Transverse colon (tissue), 4 donors: ENCODE measurements at regions not wholly inside any gene's neighbourhood (a gene's known extent, or its start where the extent isn't known, plus 50 kb on each side); places are given as distances from the start of the nearest gene placed in this dataset.
"Not testable (repeated sequence)": the region's sequence is repeated elsewhere in the genome, so short reads cannot be mapped to it uniquely, and the experiment has no call there.

Experiments used
- DNase-seq: peaks from one replicate; pipeline ENCODE4 v3.0.0-alpha.2; 2019
- H3K27ac ChIP-seq, 4 donors: fragments of 200-600 bp; sonication (generic); 2 replicates each; pipeline ENCODE4 v1.5.1; 2016 to 2018; ENCODE audit warnings: inconsistent platforms in 4 of 4
- H3K27me3 ChIP-seq: fragments of 200-600 bp; sonication (generic); 2 replicates; pipeline ENCODE4 v1.5.1; 2017; ENCODE audit warnings: inconsistent platforms
- H3K36me3 ChIP-seq, 4 donors: fragments of 200-600 bp; sonication (generic); 2 replicates each; pipeline ENCODE4 v1.5.1; 2017 to 2019; ENCODE audit warnings: inconsistent platforms in 4 of 4
- H3K4me1 ChIP-seq, 4 donors: fragments of 200-600 bp; sonication (generic); 2 replicates each; pipeline ENCODE4 v1.5.1; 2017 to 2020; ENCODE audit warnings: inconsistent platforms in 4 of 4
- H3K4me3 ChIP-seq, 4 donors: fragments of 200-600 bp; sonication (generic); 1 replicate in 1 of 4; 2 replicates in 3 of 4; pipeline versions ENCODE4 v1.5.1 to v1.6.1; 2017 to 2019; ENCODE audit warnings: inconsistent platforms in 4 of 4
- H3K9me3 ChIP-seq, 2 donors: fragments of 200-600 bp; sonication (generic); 2 replicates each; pipeline ENCODE4 v1.5.1; 2017 to 2019; ENCODE audit warnings: inconsistent platforms in 2 of 2
- EP300 ChIP-seq: sonication (generic); formaldehyde crosslinking; IDR thresholded peaks from one replicate; pipeline ENCODE4 v1.6.1; 2017; ENCODE audit warnings: antibody characterized with exemption, low read depth
- POLR2A ChIP-seq: fragments of 450-650 bp; IDR thresholded peaks from one replicate; pipeline ENCODE4 v1.6.1; 2016; ENCODE audit warnings: antibody characterized with exemption, mild to moderate bottlenecking, moderate library complexity
- POLR2AphosphoS5 ChIP-seq, 3 donors: sonication (generic); formaldehyde crosslinking; IDR thresholded peaks; one replicate each; pipeline ENCODE4 v1.6.1; 2016; ENCODE audit warnings: antibody characterized with exemption in 3 of 3
- WGBS, 2 donors: methylation state at CpG; one replicate each; pipeline ENCODE4 v1.1.5; 2018; ENCODE audit warnings: low coverage in 1 of 2; 5-methylcytosine and 5-hydroxymethylcytosine counted together
- in situ Hi-C, 4 donors: fragments of 200-750 bp; cut with MboI; loops; one replicate each; pipeline versions ENCODE4 v1.15.0 to v1.15.1; 2017; ENCODE audit warnings: low sequenced_read_pairs in 3 of 4, low pct_ligation_motif_present in 1 of 4, low pct_unique_long_range_greater_than_20kb in 1 of 4
- intact Hi-C: fragments of 100-400 bp; cut with DNase I; formaldehyde crosslinking; loops from one replicate; pipeline ENCODE4 v1.15.1; 2023; ENCODE audit warnings: low total_unique reads
- TF ChIP-seq, protein P1 (sequence below), 5 experiments: fragments of 200-600 bp in 3 of 5; fragments of 450-650 bp in 2 of 5; sonication (generic) in 3 of 5; IDR thresholded peaks; 1 replicate in 2 of 5; 2 replicates in 3 of 5; pipeline ENCODE4 v1.5.1; 2016 to 2017; ENCODE audit warnings: antibody characterized with exemption in 5 of 5, inconsistent platforms in 3 of 5, mild to moderate bottlenecking in 2 of 5, moderate library complexity in 1 of 5

GRCh38 chr7:54944179-54944578 is 74.6 kb upstream of the EGFR start:
- TF ChIP-seq POLR2A = no peak
- TF ChIP-seq, protein P1, sequence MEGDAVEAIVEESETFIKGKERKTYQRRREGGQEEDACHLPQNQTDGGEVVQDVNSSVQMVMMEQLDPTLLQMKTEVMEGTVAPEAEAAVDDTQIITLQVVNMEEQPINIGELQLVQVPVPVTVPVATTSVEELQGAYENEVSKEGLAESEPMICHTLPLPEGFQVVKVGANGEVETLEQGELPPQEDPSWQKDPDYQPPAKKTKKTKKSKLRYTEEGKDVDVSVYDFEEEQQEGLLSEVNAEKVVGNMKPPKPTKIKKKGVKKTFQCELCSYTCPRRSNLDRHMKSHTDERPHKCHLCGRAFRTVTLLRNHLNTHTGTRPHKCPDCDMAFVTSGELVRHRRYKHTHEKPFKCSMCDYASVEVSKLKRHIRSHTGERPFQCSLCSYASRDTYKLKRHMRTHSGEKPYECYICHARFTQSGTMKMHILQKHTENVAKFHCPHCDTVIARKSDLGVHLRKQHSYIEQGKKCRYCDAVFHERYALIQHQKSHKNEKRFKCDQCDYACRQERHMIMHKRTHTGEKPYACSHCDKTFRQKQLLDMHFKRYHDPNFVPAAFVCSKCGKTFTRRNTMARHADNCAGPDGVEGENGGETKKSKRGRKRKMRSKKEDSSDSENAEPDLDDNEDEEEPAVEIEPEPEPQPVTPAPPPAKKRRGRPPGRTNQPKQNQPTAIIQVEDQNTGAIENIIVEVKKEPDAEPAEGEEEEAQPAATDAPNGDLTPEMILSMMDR (IDR thresholded peaks at IDR 0.05) = no peak
- no peak for TF ChIP-seq EP300
- no peak for TF ChIP-seq POLR2AphosphoS5 (IDR thresholded peaks at IDR 0.05)
- DNase-seq = no peak
- in situ Hi-C loops = no loop called here

GRCh38 chr7:54946271-54946670 is 72.5 kb upstream of the EGFR start:
- no peak for DNase-seq
- Histone ChIP-seq H3K27me3 (no peaks in the 10 kb centered on the region), H3K4me3 (no peak overlapping the region), H3K9me3 (no peaks in the 10 kb centered on the region), H3K27ac (no peak overlapping the region), H3K4me1 (peaks cover 0 to 4% (median 0%) of the 10 kb centered on the region in 4 donors), H3K36me3 (no peaks in the 10 kb centered on the region)
- intact Hi-C loops (no loop called here), in situ Hi-C loops (no loop called here)
- 9 to 73% methylated on average over 1 to 2 of the region's 2 CpGs for WGBS, 2 donors
- no peak for TF ChIP-seq EP300
- TF ChIP-seq, protein P1 (IDR thresholded peaks at IDR 0.05) = no peak
- no peak for TF ChIP-seq POLR2A
- TF ChIP-seq POLR2AphosphoS5 (IDR thresholded peaks at IDR 0.05) = no peak

More at GRCh38 chr7:54944179-54944578, 74.6 kb upstream of the EGFR start:
- intact Hi-C loops = no loop called here
- no peaks in the 10 kb centered on the region for H3K27me3 ChIP-seq
- peaks cover 0 to 4% (median 0%) of the 10 kb centered on the region in 4 donors for H3K4me1 ChIP-seq
- WGBS, 2 donors = 48 to 70% methylated on average over 3 of the region's 3 CpGs
- H3K9me3 ChIP-seq = no peaks in the 10 kb centered on the region
- H3K27ac ChIP-seq = no peak overlapping the region
- no peaks in the 10 kb centered on the region for H3K36me3 ChIP-seq
- no peak overlapping the region for H3K4me3 ChIP-seq

DNA sequence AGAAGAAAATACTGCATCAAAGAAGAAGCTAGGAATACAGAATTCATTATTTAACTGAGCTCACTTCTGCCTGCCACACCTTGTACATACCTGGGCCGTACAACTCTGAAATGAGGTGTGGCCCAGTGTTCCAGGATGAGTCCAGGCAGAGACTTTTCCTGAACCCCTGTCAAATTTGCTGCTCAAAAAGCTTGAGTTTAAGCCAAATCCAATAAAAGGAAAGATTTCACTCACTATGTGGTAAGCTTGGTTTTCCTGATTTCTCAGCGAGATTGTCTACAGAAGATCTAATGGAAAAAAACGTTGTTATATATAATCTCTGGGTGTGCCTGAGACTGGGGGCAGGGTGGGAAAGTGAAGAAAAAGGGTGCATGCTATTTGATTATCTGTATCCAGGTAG is 72.1 kb upstream of the EGFR start:
- WGBS, 2 donors = 30 to 41% methylated on average over 3 of the region's 3 CpGs

GRCh38 chr7:54947266-54947665 is 71.6 kb upstream of the EGFR start:
- intact Hi-C loops = no loop called here
- H3K4me1 ChIP-seq = peaks cover 0 to 4% (median 0%) of the 10 kb centered on the region in 4 donors
- WGBS, 2 donors = 87 to 89% methylated on average over 3 to 4 of the region's 4 CpGs
- TF ChIP-seq POLR2A (no peak), POLR2AphosphoS5 (IDR thresholded peaks at IDR 0.05) (no peak), EP300 (no peak)
- TF ChIP-seq, protein P1 (IDR thresholded peaks at IDR 0.05) = no peak
- no peaks in the 10 kb centered on the region for H3K27me3 ChIP-seq
- H3K4me3 ChIP-seq = no peak overlapping the region
- H3K27ac ChIP-seq = no peak overlapping the region
- no peaks in the 10 kb centered on the region for H3K36me3 ChIP-seq
- no peaks in the 10 kb centered on the region for H3K9me3 ChIP-seq
- DNase-seq = no peak
- in situ Hi-C loops = no loop called here

More for the DNA sequence above, 72.1 kb upstream of the EGFR start:
- peaks cover 0 to 4% (median 0%) of the 10 kb centered on the region in 4 donors for H3K4me1 ChIP-seq
- intact Hi-C loops = no loop called here
- no peaks in the 10 kb centered on the region for H3K9me3 ChIP-seq
- H3K36me3 ChIP-seq = no peaks in the 10 kb centered on the region
- in situ Hi-C loops = no loop called here
- H3K27ac ChIP-seq = no peak overlapping the region
- H3K27me3 ChIP-seq = no peaks in the 10 kb centered on the region
- DNase-seq = no peak
- TF ChIP-seq POLR2AphosphoS5 (IDR thresholded peaks at IDR 0.05) = no peak
- H3K4me3 ChIP-seq = no peak overlapping the region

- H3K9me3 ChIP-seq, in situ Hi-C loops, H3K4me3 ChIP-seq, H3K36me3 ChIP-seq, DNase-seq, H3K4me1 ChIP-seq, H3K27ac ChIP-seq, intact Hi-C loops, H3K27me3 ChIP-seq: not testable (repeated sequence)
- 100% methylated on average over 1 of the region's 1 CpG; no CpG with 5 or more reads in 1 of the 2 donors for WGBS, 2 donors
These were observed 69.3 kb upstream of the EGFR start for GRCh38 chr7:54949514-54949913.
